DMS53 treated with DMSO at 0.1 percent for 48 hours (cell line): ENCODE measurements at regions not wholly inside any gene's neighbourhood (a gene's known extent, or its start where the extent isn't known, plus 50 kb on each side); places are given as distances from the start of the nearest gene placed in this dataset.
"Not testable (repeated sequence)": the region's sequence is repeated elsewhere in the genome, so short reads cannot be mapped to it uniquely, and the experiment has no call there.

Experiments used
- DNase-seq: peaks from one replicate; lab custom pipeline; 2025; ENCODE audit not compliant: unreplicated experiment; lab: John Stamatoyannopoulos, UW

DNA sequence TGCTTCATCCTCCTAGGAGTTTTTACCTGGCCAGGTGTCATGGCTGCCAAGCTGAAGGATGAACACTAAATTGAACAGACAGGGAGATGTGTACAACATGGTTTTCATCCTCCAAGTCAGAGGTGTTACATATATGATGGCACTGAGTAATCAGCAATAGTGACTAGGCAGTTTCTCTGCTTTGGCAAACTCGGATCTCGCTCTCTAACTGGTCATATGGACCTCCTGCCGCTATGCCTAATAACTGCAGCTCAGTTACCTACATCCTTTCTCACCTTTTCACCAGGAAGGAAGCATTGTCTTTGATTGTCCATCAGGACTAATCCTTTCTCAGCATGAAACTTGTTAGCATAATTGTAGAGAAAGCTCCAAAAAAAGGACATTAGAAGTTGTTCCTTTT lies 175.9 kb upstream of the PLSCR5 start:
- no peak for DNase-seq

DNA sequence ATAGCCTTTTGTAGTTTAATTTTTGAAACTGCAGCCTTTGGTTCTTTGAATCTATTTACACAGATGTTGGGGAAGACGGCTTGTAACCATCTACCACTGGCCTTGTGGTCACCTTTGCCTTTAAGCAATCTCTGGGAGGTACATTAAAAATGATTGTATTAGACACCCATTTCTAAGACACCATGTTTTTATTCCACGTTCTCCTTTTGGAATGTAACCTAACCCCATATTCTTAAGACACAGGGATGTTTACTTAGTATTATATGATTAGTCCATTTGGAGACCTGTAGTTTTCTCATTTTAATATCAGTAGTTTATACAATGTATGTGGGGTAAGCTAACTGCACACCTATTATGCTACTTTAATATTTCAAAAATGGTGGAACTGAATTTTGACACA lies 175.1 kb upstream of the PLSCR5 start:
- DNase-seq = no peak

DNA sequence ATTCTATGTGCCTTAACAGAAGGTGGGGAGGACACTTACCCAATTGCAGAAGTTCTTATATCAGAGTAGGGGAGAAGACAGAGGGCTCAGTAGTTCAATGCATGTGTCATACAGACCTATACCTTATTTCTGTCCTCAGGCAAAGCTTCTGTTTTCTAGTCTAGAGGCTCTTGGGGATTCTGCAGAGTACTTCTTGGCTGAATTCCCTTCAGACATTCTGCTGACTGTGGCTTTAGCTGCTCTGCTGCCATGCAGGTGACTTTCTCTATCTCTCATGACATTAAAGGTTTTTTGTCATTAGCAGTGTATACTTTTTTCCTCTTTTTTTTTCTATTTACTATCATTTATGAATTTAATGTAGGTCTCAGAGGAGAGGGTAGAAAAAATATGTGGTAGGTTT lies 172.8 kb upstream of the PLSCR5 start:
- no peak for DNase-seq

GRCh38 chr3:146772211-146772743 lies 167.1 kb upstream of the PLSCR5 start:
- no peak for DNase-seq

- no peak for DNase-seq
Measured at GRCh38 chr3:146770881-146771280, 165.7 kb upstream of the PLSCR5 start.

DNA sequence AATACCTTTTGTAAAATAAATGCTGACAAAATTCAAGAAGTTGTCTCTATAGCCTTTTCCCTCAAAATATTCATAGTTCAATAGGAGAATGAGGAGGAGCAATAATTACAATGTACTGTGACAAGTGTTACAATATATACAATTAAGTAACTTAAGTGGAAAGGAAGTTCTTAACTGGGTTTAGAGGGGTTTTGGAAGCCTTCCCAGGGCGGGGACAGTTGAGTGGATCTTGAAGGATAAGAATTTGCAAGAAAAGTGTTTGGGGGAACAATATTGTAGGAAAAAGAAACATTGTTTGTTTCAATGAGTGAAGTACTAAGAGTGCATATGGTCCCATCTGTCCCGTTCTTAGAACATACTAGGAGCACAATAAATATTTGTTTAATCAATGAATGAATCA lies 165.2 kb upstream of the PLSCR5 start:
- no peak for DNase-seq

DNA sequence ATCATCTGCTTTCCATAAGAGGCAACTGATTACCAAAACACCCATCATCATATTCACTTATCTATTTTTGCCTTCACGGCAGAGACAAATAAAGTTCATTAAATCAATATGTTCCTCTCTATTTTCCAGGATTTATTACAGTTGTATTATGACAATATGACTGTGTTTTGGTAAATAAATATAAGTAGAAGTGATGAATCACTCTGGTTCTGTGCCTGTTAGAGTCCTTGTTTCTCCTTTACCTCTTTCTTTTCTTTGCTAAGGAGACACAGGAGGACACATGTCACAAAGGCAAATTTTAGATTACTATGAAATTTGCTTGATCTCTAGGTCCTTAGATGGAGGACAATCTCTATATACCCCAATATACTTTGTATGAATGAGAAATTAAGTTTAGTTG lies 152.6 kb upstream of the PLSCR5 start:
- DNase-seq = no peak

DNA sequence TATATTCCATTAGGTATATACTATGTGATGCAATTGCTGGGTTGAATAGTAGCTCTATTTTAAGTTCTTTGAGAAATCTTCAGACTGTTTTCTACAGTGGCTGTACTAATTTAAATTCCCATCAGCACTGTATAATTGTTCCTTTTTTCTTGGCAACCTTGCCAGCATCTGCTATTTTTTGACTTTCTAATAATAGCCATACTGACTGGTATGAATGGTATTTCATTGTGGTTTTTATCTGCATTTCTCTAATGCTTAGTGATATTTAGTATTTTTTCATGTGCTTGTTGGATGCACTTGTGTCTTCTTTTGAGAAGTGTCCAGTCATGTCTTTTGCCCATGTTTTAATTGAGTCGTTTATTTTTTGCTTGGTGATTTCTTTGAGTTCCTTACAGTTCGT lies 145.1 kb upstream of the PLSCR5 start:
- DNase-seq = no peak

- DNase-seq = peak; percentile 20
Measured at GRCh38 chr3:146747928-146748327, 142.8 kb upstream of the PLSCR5 start.

DNA sequence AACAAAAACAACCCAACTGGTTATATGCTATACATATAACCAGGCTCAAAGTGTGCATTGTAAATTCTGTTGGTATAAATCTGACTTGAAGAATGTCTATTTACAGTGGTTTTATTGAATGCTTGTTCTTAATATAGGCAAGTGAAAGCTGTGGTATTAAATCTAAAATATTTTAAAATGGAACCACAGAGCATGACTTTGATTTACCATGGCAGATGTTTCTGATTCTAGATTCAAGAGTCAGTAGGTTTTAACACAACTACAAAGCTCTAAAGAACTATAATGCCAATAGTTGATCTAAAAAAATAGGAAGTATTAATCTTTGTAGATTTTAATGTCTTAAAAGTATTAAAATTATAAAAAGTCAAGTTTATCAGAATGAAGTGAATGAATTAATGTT lies 141.9 kb upstream of the PLSCR5 start:
- no peak for DNase-seq

DNA sequence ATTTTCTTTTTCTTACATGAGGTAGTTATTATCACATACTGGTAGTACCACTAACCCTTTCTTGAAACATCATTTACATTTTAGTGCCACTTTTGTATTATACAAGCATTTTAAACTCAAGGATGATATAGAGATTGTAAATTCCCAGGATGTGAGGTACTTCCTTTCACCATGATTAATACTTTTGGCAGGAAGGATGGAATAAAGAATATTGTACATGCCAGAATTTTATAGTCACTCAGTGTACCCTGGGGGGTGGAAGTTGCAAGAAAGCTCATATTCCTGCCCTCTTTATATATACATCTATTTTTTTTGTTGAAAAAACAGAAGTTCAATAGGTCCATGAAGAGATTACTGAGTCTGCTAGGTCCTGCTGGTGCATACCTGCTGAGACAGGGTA lies 141.0 kb upstream of the PLSCR5 start:
- no peak for DNase-seq

- no peak for DNase-seq
Measured at GRCh38 chr3:146739203-146739671, 134.1 kb upstream of the PLSCR5 start.

GRCh38 chr3:146732325-146732724 lies 127.2 kb upstream of the PLSCR5 start:
- no peak for DNase-seq

DNA sequence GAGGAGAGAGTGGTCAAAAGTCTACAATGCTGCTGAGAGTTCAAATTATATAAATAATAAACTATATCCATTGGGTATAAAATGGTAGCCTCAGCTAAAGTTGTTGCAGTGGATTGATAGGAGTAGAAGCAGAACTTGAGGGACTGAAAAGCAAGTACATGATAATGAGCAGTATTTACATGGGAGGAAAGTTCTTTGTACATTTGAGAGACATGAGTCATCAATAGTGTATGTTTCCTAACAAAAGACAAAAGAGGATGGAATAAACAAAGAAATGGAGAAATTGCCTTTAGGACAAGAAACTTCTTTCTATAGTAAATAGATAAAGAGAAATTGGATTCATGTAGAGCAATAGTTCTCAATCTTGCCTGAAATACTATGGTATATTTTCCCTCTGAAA lies 110.0 kb upstream of the PLSCR5 start:
- no peak for DNase-seq

- no peak for DNase-seq
Measured at GRCh38 chr3:146712806-146713205, 107.7 kb upstream of the PLSCR5 start.

DNA sequence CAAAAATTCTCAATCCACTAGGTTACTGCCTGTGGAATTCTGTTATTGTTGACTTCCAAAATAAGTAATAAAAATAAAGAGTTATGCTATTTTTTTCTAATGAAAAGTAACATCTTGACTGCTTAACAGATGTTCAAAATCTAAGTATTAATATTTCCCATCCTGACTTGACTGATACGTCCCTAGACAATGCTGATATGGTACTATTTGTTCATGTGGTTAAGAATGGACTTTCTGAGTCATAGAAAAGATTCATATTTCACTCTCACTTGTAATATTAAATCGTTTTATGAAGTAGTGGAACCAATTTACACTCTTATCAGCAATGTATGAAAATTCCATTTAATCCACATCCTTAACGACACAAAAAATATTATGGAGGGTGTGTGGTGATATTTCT lies 104.8 kb upstream of the PLSCR5 start:
- no peak for DNase-seq

- no peak for DNase-seq
Measured at GRCh38 chr3:146705225-146705624, 100.1 kb upstream of the PLSCR5 start.

- no peak for DNase-seq
Measured at GRCh38 chr3:146702237-146702636, 97.1 kb upstream of the PLSCR5 start.

DNA sequence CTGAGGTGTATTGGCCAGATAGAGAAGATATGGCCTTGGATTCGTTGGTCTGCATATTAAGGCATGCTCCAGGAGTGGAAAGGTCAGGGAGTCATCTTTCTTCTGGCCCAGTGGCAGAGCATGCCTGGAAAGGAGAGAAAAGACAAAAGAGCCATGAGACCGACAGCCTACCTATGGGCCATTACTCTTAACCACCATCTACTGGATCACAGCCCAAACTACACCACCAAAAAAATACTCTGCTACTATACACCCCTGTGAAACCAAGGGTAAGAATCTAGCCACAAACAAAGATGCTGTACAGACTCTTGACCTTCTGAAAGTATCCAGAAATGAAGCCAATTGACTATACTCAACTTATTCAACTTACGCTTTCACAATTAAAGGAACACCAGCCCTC lies 96.1 kb upstream of the PLSCR5 start:
- DNase-seq = no peak

GRCh38 chr3:146700025-146700424 lies 94.9 kb upstream of the PLSCR5 start:
- not testable (repeated sequence) for DNase-seq

- DNase-seq = no peak
Measured at GRCh38 chr3:146692254-146692653, 87.1 kb upstream of the PLSCR5 start.

- no peak for DNase-seq
Measured at GRCh38 chr3:146685050-146685814, 80.1 kb upstream of the PLSCR5 start.

GRCh38 chr3:146682171-146682570 lies 77.0 kb upstream of the PLSCR5 start:
- DNase-seq = peak; percentile 11
